CD4-positive, alpha-beta T cell treated with Interferon gamma for 1 hour (primary cell): ENCODE measurements at regions not wholly inside any gene's neighbourhood (a gene's known extent, or its start where the extent isn't known, plus 50 kb on each side); places are given as distances from the start of the nearest gene placed in this dataset.

Source experiments
- DNase-seq: peaks from one replicate; pipeline ENCODE4 v3.0.0-alpha.2; 2020

DNA sequence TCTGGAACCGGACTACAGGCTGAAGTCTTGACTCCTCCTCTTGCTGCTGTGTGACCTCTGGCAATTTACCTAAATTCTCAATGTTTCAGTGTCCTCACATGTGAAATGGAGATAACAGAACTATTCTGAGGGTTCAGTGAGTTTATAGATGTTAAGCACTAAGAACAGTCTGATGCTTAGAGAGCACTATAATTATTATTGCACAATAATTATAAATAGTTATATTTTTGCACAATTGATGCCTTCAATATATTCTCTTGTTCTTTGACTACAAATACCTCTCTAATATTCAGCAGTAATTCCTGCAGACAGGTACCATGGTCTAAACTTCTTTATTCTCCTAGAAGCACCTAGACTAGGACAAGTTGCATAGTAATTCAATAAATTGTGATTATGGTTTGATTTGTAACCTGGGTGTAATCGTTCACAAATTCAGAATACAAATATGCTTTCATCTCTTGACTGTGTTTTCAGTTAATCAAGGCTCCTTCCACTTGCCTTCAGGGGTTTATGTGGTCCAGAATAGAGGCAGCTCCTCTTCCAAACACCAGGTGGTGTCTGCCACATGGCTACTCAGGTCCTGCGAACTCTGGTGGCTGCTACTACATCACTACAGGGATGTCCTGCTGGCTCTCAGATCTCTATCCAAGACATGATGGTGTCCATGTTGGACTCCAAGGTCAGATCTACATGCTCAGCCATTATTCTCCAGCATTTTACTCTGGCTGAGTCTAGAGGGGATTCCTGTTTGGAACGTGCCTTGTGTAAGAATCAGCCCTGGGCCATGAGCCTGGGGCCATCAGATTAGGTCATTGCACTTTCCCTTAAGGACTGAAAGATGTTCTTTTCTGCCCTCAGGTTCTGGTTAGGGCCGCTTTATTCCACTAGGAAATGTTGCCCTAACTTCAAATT is 103.4 kb downstream of the QRFPR start:
- DNase-seq: no peak

DNA sequence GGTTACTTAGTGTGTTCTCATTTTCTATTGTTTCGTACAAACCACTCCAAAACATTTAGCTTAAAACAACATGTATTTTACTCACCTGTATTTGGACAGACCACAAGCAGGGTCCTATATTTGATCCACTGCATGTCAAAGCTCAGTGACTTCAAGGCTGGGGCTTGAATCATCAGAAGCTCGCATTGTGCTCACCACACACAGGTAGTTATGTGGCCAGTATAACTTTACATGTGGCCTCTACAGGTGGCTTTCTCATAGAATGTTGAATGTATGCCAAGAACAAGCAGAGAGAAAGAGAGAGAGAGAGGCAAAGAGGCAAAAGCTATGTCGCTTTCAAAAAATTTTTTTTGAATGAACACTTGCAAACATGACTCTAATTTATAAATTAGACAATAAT is 107.6 kb downstream of the QRFPR start:
- DNase-seq: no peak

DNA sequence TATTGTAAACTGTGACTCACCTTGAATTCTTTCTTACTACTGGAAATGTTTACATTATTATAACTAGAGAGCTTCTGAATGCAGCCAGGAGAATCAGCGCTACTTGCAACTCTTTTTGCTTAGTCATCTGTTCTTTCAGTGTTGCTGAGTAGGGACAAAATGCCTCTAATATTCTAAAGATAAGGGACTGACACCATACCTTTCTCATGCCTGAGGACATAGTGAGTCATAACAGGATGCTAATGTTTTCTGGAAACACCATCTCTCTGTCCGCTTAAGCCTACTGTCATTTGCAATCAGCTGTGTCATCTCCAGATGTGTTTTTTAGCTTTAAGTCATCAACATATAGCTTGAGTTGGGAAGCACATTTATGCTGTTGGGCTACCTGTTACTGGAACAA is 108.3 kb downstream of the QRFPR start:
- DNase-seq: no peak

DNA sequence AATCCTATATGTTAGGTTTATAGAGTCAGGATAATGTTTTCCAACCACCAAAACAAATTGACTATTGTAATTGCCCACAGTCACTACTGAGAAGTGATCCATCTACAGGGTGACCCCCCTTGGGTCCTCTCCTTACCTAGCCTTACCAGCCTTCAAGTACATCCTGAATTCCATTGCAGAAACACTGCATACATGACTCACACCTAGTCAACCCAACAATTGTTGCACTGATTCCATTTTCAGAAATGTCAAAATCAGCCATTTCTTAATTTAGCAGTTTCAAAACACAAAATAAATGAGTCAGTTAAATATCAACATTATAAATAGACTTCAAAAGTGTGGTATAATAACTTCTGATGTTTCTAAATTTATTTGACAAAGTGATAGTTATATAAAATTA is 106.3 kb upstream of the TNIP3 start:
- DNase-seq: no peak

DNA sequence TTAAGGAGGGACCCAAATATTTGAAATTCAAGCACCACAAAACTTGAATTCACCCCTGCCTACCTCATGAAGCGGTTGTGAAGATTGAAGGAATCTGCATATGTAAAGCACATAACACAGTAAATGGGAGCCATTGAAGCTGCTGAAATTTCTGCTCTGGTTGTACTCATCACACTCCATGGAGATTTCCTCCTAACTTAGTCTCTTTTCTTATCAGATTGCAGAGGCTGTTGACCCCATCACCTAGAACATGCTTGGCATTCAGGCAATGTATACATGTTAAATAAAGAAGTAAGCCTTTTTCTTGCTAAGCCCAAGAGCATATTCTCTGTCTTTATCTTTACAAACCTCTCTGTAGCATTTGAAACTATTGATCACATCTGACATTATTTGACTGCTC is 104.9 kb upstream of the TNIP3 start:
- DNase-seq: no peak

DNA sequence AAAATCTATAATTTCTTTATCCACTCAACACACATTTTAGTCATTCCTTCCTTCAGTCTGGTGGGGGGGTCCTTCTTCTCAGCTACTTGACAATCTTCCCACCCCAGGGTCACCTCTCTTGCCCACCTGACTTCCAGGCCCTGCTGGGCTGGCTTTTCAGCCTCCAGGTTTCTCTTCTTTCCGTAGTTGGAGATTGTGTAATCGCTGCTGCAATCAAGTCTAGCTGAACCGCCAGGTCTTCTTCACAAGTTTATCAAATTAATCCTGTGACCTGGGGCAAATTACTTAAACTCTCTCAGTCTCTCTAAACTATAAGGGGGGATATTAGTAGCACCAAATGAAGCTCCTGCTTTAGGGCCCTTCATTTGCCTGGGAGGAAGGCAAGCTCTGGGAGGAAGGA is 102.9 kb upstream of the TNIP3 start:
- DNase-seq: no peak

DNA sequence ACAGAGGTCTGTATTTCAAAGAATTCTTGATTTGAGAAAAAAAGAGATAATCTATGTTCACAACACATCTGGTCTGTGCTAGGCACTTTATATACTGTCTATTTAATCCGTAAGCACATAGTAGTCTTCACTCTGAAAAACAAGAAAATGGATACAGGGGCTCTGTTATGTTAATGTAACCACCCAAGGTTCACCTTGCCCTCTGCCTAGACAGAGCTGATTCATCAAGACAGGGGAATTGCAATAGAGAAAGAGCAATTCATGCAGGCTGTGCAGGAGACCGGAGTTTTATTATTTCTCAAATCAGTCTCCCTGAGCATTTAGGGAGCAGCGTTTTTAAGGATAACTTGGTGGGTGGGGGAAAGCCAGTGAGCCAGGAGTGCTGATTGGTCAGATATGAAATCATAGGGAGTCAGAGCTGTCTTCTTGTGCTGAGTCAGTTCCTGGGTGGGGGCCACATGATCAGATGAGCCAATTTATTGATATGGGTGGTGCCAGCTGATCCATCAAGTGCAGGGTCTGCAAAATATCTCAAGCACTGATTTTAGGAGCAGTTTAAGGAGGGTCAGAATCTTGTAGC is 92.9 kb upstream of the TNIP3 start:
- DNase-seq: no peak

DNA sequence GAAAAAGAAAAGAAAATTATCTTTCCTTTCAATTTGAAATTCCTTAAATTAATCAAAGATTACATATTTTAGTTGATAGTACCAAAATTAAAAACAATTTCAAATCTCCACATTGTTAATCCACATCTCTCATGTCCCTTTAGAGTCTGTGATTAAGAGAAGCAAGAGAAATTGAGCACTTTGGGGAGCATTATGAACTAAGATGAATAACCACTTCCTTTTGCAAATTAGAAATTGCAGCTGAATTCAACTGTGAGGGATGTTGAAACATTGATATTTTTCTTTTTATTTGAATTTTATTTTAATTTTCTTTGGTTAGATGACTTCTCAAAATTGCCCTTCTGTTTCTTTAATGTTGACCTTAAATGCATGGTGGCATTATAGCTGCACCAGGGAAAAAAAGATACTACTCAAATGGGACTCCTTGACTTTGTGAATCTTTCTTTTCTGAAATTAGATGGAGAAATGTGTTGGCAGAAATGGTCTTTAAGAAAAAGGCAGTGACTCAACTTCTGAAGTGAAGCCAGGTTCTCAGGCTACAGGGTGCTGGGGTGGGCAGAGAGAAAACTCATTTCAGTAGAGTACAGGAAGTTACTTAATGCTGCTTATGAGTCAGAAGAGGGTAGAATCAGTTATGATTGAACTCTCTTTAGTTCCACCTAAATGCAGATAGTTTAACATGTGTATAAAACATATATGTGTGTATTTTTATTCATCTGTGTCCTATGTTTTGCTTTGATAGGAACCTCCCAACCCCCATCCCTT is 92.0 kb upstream of the TNIP3 start:
- peak; percentile 39 for DNase-seq

DNA sequence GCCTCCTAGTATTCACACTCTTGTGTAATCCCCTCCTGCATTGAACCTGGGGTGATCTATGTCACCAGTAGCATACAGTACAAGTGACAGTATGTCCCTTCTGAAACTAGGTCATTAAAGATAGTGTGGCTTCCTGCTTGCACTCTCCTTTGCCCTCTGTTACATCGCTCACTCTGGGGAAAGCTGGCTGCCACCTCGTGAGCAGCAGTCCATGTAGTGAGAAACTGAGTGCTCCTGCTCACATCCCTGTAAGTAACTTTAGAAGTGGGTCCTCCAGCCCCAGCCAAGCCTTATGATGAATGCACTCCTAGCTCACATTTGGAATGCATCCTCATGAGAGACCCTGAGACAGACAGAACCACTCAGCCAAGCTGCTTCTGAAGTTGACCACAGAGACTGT is 89.8 kb upstream of the TNIP3 start:
- peak; percentile 24 for DNase-seq

DNA sequence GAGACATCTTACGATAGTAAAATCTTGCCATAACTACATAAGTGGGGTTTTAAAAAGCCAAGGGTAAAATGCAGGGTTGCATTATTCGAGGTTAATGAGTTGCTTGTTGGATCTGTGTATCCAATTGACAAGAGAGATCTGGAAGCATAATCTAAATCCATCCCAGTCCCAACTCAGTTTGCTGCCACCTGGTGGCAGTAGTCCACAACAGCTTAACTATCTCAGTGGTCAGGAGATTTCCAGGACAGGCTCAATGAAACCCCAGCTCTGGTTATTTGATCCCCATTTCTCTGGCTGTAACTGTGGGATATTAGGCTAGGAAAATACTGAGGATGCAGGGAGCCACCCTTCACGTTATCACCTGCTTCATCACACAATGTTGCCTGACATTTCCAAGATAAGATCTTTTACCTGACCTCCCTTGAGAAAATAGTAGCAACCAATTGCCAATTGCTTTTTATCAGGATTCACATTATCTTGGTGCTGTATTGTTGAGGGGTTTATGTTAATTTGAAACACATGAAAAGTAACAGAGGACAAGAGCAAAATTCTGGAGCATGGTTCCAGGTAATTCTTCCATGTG is 88.2 kb upstream of the TNIP3 start:
- peak; percentile 34 for DNase-seq

- no peak for DNase-seq
These were observed 84.6 kb upstream of the TNIP3 start for GRCh38 chr4:121248747-121249146.

- DNase-seq: no peak
These were observed 82.6 kb upstream of the TNIP3 start for GRCh38 chr4:121246698-121247097.

DNA sequence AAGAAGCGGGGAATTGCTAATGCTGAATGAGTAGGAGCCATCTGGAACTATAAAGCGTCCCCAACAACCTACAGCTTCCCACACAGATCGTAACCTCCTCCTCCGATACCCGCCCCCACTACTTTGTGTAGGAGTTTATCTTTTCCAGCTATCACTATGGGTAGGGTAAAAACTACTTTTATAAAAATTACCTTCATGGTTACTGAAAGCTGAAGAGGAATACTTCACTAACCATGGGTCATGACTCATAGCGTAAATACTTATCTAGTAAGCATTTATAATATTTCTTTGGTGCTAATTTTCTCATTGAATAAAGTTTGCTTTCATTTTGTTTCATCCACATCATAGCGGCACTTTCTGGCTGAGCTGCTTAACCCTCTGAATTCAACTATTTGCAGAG is 79.4 kb upstream of the TNIP3 start:
- DNase-seq: no peak

- no peak for DNase-seq
These were observed 78.1 kb upstream of the TNIP3 start for GRCh38 chr4:121242188-121242750.

- no peak for DNase-seq
These were observed 75.8 kb upstream of the TNIP3 start for GRCh38 chr4:121239951-121240350.

- DNase-seq: no peak
These were observed 74.3 kb upstream of the TNIP3 start for GRCh38 chr4:121238461-121238860.

DNA sequence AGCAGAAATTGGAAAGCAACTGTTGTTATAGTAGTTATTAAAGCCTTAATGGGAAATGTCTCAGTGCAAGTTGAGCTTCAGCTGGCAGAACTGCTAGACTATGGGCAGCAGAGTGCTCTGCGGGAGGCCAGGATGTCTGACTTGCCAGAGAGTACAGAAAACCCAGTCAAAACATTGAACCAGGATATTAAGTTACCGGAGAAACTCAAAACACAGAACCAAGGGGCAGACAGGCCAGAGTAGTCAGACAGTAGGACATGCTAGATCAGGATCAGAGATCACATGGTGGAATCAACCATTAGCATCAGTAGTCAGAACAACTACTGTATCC is 72.9 kb upstream of the TNIP3 start:
- DNase-seq: no peak

- DNase-seq: no peak
These were observed 72.4 kb upstream of the TNIP3 start for GRCh38 chr4:121236353-121237068.

- DNase-seq: no peak
These were observed 69.9 kb upstream of the TNIP3 start for GRCh38 chr4:121233982-121234381.

DNA sequence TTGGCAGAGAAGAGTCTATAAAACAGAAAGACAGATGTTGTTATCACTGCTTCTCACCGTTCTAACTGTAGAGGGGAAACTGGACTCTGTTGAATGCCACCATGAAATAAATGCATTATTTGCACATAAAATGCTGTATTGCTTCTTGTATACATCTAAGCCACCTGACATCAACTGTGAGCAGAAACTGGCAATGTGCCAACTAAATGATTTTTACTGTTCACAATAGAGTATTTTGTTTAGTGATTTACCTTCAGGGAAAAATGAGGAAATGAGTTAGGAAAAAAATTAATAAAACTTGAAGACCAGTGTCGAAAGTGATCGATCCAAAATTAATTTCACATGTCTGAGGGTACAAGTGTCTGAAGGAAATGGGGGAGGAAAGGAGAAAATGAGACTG is 65.9 kb upstream of the TNIP3 start:
- DNase-seq: no peak

GRCh38 chr4:121228848-121229247 is 64.7 kb upstream of the TNIP3 start:
- no peak for DNase-seq

DNA sequence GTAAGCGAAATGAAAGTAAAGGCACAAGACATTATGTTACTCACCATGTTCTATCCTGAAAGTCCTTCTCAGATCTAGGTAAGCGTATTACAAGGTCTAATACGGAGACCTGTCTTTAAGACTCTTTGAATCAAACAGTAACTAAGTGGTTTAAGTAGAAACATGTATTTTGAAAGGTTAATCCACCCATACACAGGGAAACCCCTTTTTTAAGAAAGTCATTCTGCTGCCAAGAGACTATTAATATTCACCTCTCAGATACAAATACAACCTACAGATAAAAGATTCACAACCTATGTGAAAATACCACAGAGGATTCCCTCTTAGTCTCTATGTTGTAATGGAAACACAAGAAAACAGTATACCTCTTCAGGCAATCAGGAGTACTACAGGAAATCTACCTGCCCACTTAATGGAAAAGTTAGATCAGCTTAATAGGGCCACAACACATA is 63.2 kb upstream of the TNIP3 start:
- DNase-seq: no peak

DNA sequence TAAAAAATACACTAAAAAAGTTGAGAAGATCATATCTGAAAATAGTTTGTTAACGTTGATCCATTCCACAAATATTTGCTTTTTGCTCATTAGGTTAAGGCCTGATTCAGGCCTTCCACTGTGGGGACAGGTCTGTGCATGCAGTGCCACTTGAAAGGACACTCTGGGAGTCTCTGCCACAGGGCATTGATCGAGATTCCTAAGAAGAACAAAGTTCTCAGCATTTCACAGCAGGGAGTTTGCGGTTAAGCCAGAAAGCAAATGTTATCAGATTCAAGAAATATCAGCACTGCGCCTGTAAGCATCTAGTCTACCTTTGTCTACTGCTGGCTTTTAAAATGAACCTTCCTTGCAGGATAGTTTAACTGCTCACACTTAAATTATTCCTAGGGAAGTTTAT is 62.2 kb upstream of the TNIP3 start:
- DNase-seq: no peak
